Nephron progenitor cell (in vitro differentiated cells): ENCODE measurements at regions not wholly inside any gene's neighbourhood (a gene's known extent, or its start where the extent isn't known, plus 50 kb on each side); places are given as distances from the start of the nearest gene placed in this dataset.
"Not testable (repeated sequence)": the region's sequence is repeated elsewhere in the genome, so short reads cannot be mapped to it uniquely, and the experiment has no call there.

Experiments used
- DNase-seq: peaks from one replicate; pipeline ENCODE4 v3.0.0; 2021
- H3K27ac Mint-ChIP-seq: 2 replicates; pipeline ENCODE4 v1.8.0; 2021; ENCODE audit warnings: mild to moderate bottlenecking, moderate library complexity, mixed read lengths
- H3K27me3 Mint-ChIP-seq: 2 replicates; pipeline ENCODE4 v1.8.0; 2021; ENCODE audit warnings: mild to moderate bottlenecking, low read depth, mixed read lengths; ENCODE audit not compliant: poor library complexity
- H3K36me3 Mint-ChIP-seq: 2 replicates; pipeline ENCODE4 v1.8.0; 2021; ENCODE audit warnings: low read depth, mixed read lengths
- H3K4me1 Mint-ChIP-seq: 2 replicates; pipeline ENCODE4 v1.8.0; 2021; ENCODE audit warnings: mixed read lengths
- H3K4me3 Mint-ChIP-seq: 2 replicates; pipeline ENCODE4 v1.8.0; 2021; ENCODE audit warnings: mild to moderate bottlenecking, moderate library complexity, mixed read lengths
- H3K9me3 Mint-ChIP-seq: 2 replicates; pipeline ENCODE4 v1.8.0; 2021; ENCODE audit warnings: mild to moderate bottlenecking, moderate library complexity, mixed read lengths
- TF ChIP-seq, protein P1 (sequence below): fragments of 200-600 bp; sonication (generic); IDR thresholded peaks from 2 replicates; pipeline ENCODE4 v1.5.0; 2021; ENCODE audit warnings: antibody characterized with exemption

GRCh38 chr5:124492444-124493224, 253.8 kb downstream of the ZNF608 start:
- H3K9me3 Mint-ChIP-seq: peaks cover 53% of the 10 kb centered on the region
- H3K4me1 Mint-ChIP-seq: peaks cover 15% of the 10 kb centered on the region
- no peaks in the 10 kb centered on the region for H3K27me3 Mint-ChIP-seq
- no peak overlapping the region for H3K27ac Mint-ChIP-seq
- TF ChIP-seq, protein P1, sequence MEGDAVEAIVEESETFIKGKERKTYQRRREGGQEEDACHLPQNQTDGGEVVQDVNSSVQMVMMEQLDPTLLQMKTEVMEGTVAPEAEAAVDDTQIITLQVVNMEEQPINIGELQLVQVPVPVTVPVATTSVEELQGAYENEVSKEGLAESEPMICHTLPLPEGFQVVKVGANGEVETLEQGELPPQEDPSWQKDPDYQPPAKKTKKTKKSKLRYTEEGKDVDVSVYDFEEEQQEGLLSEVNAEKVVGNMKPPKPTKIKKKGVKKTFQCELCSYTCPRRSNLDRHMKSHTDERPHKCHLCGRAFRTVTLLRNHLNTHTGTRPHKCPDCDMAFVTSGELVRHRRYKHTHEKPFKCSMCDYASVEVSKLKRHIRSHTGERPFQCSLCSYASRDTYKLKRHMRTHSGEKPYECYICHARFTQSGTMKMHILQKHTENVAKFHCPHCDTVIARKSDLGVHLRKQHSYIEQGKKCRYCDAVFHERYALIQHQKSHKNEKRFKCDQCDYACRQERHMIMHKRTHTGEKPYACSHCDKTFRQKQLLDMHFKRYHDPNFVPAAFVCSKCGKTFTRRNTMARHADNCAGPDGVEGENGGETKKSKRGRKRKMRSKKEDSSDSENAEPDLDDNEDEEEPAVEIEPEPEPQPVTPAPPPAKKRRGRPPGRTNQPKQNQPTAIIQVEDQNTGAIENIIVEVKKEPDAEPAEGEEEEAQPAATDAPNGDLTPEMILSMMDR: no peak
- peaks cover 34% of the 10 kb centered on the region for H3K36me3 Mint-ChIP-seq
- DNase-seq: no peak
- no peak overlapping the region for H3K4me3 Mint-ChIP-seq

DNA sequence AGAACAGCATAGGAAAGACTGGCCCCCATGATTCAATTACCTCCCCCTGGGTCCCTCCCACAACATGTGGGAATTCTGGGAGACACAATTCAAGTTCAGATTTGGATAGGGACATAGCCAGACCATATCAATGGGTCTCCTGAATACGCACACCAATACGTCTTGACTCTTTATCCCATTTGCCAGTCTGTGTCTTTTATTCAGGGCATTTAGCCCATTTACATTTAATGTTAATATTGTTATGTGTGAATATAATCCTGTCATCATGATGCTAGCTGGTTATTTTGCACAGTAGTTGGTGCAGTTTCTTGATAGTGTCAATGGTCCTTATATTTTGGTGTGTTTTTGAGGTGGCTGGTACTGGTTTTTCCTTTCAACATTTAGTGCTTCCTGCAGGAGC, 256.1 kb downstream of the ZNF608 start:
- peaks cover 11% of the 10 kb centered on the region for H3K4me1 Mint-ChIP-seq
- peaks cover 46% of the 10 kb centered on the region for H3K36me3 Mint-ChIP-seq
- H3K9me3 Mint-ChIP-seq: peaks cover 68% of the 10 kb centered on the region
- not testable (repeated sequence) for DNase-seq, H3K27ac Mint-ChIP-seq, H3K27me3 Mint-ChIP-seq, H3K4me3 Mint-ChIP-seq

DNA sequence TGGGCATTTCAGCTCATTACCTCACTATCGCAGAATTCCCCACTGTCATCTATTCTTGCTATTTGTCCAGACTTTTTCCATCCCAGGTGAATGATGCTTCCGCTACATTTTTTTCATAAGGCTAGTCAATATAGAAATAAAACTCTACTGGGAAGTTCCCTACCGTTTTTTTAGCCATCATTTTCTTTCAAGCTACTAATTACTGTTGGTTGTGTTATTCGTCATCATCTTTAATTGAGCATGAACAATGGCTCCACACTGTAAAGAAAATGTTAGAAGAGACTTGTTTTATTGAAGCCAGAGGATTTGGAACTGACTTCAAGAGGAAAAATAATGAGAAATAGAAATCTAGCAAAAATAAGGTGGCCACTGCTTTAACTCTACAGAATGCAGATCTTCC, 265.0 kb downstream of the ZNF608 start:
- Mint-ChIP-seq H3K27me3 (no peaks in the 10 kb centered on the region), H3K4me3 (no peak overlapping the region), H3K36me3 (peaks cover 15% of the 10 kb centered on the region), H3K4me1 (peaks cover 35% of the 10 kb centered on the region), H3K27ac (no peak overlapping the region), H3K9me3 (peaks cover 30% of the 10 kb centered on the region)
- TF ChIP-seq, protein P1: no peak
- no peak for DNase-seq

- TF ChIP-seq, protein P1: no peak
- Mint-ChIP-seq H3K4me1 (peaks cover 38% of the 10 kb centered on the region), H3K9me3 (peaks cover 25% of the 10 kb centered on the region), H3K36me3 (peaks cover 11% of the 10 kb centered on the region), H3K4me3 (no peak overlapping the region), H3K27ac (no peak overlapping the region), H3K27me3 (no peaks in the 10 kb centered on the region)
- DNase-seq: no peak
Observed at GRCh38 chr5:124480964-124481363, 265.5 kb downstream of the ZNF608 start.

DNA sequence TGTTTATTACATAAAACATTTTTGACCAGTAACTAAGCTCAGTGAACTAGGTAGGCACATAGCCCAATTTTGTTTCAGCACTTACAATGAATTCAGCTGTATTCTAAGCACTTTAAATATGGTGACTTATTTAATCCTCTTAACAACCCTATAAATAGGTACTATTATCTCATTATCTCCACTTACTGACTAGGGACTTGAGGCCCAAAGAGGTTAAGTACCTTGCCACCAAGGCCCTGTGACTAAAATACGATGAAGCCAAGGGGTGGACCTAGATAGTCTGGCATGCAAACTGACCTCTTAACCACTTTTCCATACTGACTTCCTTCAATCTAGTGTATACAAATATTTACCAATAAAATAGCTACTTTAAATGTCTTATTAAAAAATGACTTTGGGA, 266.4 kb downstream of the ZNF608 start:
- Mint-ChIP-seq H3K9me3 (peaks cover 18% of the 10 kb centered on the region), H3K27ac (no peak overlapping the region), H3K36me3 (peaks cover 7% of the 10 kb centered on the region), H3K4me1 (peaks cover 33% of the 10 kb centered on the region), H3K4me3 (no peak overlapping the region), H3K27me3 (no peaks in the 10 kb centered on the region)
- DNase-seq: no peak
- TF ChIP-seq, protein P1: no peak

DNA sequence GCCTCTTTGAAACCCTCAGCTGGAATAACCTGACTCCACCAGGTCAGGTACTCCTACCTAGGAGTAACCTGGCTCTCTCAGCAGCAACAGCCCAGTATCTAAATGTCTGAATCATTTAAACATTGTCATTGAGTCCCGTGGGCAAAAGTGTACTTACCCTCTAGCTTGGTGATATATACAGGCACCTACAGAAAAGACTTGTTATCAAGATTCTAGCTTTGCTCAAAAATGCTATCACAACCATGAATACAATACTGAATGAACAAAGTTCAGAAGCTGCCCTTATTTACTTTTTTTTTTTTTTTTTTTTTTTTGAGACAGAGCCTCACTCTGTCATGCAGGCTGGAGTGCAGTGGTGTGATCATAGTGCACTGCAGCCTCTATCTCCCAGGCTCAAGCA, 268.2 kb downstream of the ZNF608 start:
- Mint-ChIP-seq H3K27me3 (no peaks in the 10 kb centered on the region), H3K4me1 (peaks cover 35% of the 10 kb centered on the region), H3K4me3 (no peak overlapping the region), H3K9me3 (peaks cover 11% of the 10 kb centered on the region), H3K36me3 (peaks cover 7% of the 10 kb centered on the region), H3K27ac (no peak overlapping the region)
- TF ChIP-seq, protein P1: no peak
- no peak for DNase-seq
